H1 (cell line): ENCODE measurements at regions not wholly inside any gene's neighbourhood (a gene's known extent, or its start where the extent isn't known, plus 50 kb on each side); places are given as distances from the start of the nearest gene placed in this dataset.

Source experiments
- CTCF ChIA-PET: fragments of 300-600 bp; sonication (Branson Sonifier 250); formaldehyde crosslinking; loops from one replicate; lab custom pipeline; 2021; ENCODE audit not compliant: partially characterized antibody; lab: Charles Lee
- POLR2A ChIA-PET: fragments of 300-600 bp; sonication (Branson Sonifier 250); formaldehyde crosslinking; loops from one replicate; lab custom pipeline; 2021; ENCODE audit warnings: inconsistent platforms; ENCODE audit not compliant: partially characterized antibody; lab: Charles Lee
- DNase-seq, 2 experiments: peaks; one replicate each; pipeline versions ENCODE4 v3.0.0 to v3.0.0-alpha.2; 2010 to 2022; ENCODE audit warnings: low spot score in 2 of 2, low read depth in 1 of 2, mixed read lengths in 1 of 2
- FAIRE-seq: peaks from 2 replicates; lab custom pipeline; 2011; peaks lifted over from hg19 to GRCh38; lab: Jason Lieb, UNC
- H2AFZ ChIP-seq: 2 replicates; pipeline ENCODE4 v1.8.1; 2012; ENCODE audit warnings: low read length, inconsistent platforms
- H2AK5ac ChIP-seq: 2 replicates; pipeline ENCODE4 v1.6.1; 2013; ENCODE audit warnings: low read depth, low read length
- H2BK120ac ChIP-seq: replicated peaks from 2 replicates; pipeline ENCODE3; 2013; ENCODE audit warnings: low read depth, low read length, inconsistent platforms
- H2BK12ac ChIP-seq: 2 replicates; pipeline ENCODE4 v1.6.1; 2013; ENCODE audit warnings: low read depth, low read length
- H2BK15ac ChIP-seq: 2 replicates; pipeline ENCODE4 v1.6.1; 2013; ENCODE audit warnings: low read length
- H2BK20ac ChIP-seq: 2 replicates; pipeline ENCODE4 v1.6.1; 2013; ENCODE audit warnings: low read length
- H2BK5ac ChIP-seq: 2 replicates; pipeline ENCODE4 v1.6.1; 2013; ENCODE audit warnings: low read depth, low read length
- H3K14ac ChIP-seq: 2 replicates; pipeline ENCODE4 v1.6.1; 2013; ENCODE audit warnings: inconsistent platforms; ENCODE audit not compliant: insufficient read length
- H3K18ac ChIP-seq: 2 replicates; pipeline ENCODE4 v1.6.1; 2013; ENCODE audit warnings: low read length; ENCODE audit errors: extremely low read depth
- H3K23ac ChIP-seq: 2 replicates; pipeline ENCODE4 v1.6.1; 2013; ENCODE audit warnings: inconsistent platforms; ENCODE audit not compliant: insufficient read length
- H3K23me2 ChIP-seq: 2 replicates; pipeline ENCODE4 v1.6.1; 2013; ENCODE audit warnings: low read depth, low read length
- H3K27ac ChIP-seq: 2 replicates; pipeline ENCODE4 v1.6.1; 2011; ENCODE audit warnings: low read depth, low read length, inconsistent platforms
- H3K27me3 ChIP-seq, 4 experiments: replicated peaks in 1 of 4; 1 replicate in 1 of 4; 2 replicates in 3 of 4; pipeline versions ENCODE4 v1.6.1 to v1.8.1; 2011 to 2013; ENCODE audit warnings: low read length in 3 of 4, mild to moderate bottlenecking in 3 of 4, inconsistent platforms in 2 of 4, mixed read lengths in 2 of 4, moderate library complexity in 1 of 4; ENCODE audit not compliant: control insufficient read depth in 3 of 4, insufficient read depth in 3 of 4; ENCODE audit errors: extremely low read depth in 1 of 4
- H3K36me3 ChIP-seq, 4 experiments: 2 replicates each; pipeline versions ENCODE4 v1.6.1 to v1.8.1; 2011 to 2013; ENCODE audit warnings: mild to moderate bottlenecking in 4 of 4, low read length in 3 of 4, moderate library complexity in 2 of 4, control low read depth in 1 of 4, inconsistent platforms in 1 of 4; ENCODE audit not compliant: insufficient read depth in 4 of 4, control insufficient read depth in 2 of 4
- H3K4ac ChIP-seq: replicated peaks from 2 replicates; pipeline ENCODE3; 2013; ENCODE audit warnings: low read length, low read depth, mixed read lengths, inconsistent platforms; ENCODE audit not compliant: insufficient read length
- H3K4me1 ChIP-seq, 4 experiments: replicated peaks in 1 of 4; 1 replicate in 1 of 4; 2 replicates in 3 of 4; pipeline versions ENCODE4 v1.6.1 to v1.8.1; 2011 to 2013; ENCODE audit warnings: low read length in 3 of 4, inconsistent platforms in 2 of 4, mixed read lengths in 1 of 4; ENCODE audit not compliant: insufficient read depth in 4 of 4, control insufficient read depth in 3 of 4
- H3K4me2 ChIP-seq, 2 experiments: 2 replicates each; pipeline versions ENCODE4 v1.6.1 to v1.8.1; 2011 to 2013; ENCODE audit warnings: low read depth in 2 of 2, low read length in 2 of 2, control low read depth in 1 of 2, inconsistent platforms in 1 of 2, mild to moderate bottlenecking in 1 of 2; ENCODE audit not compliant: insufficient read depth in 1 of 2
- H3K4me3 ChIP-seq, 4 experiments: fragments of 200-600, 300-600 bp in 1 of 4; sonication (generic), shearing (Covaris generic), sonication (Bioruptor Twin) in 1 of 4; 2 replicates each; pipeline versions ENCODE4 v1.5.1 to v1.8.1; 2011 to 2016; ENCODE audit warnings: low read length in 4 of 4, low read depth in 3 of 4, control low read depth in 2 of 4, inconsistent platforms in 2 of 4, mild to moderate bottlenecking in 2 of 4, mixed read lengths in 1 of 4, moderate library complexity in 1 of 4; ENCODE audit not compliant: insufficient read depth in 2 of 4; ENCODE audit errors: extremely low read depth in 1 of 4
- H3K56ac ChIP-seq: replicated peaks from 2 replicates; pipeline ENCODE3; 2013; ENCODE audit warnings: low read depth, mild to moderate bottlenecking, mixed read lengths, low read length, inconsistent platforms; ENCODE audit not compliant: insufficient read length
- H3K79me1 ChIP-seq: 2 replicates; pipeline ENCODE4 v1.6.1; 2013; ENCODE audit warnings: low read depth, low read length, control low read depth
- H3K79me2 ChIP-seq, 2 experiments: 2 replicates each; pipeline versions ENCODE4 v1.6.1 to v1.8.1; 2012 to 2013; ENCODE audit warnings: low read length in 2 of 2, mild to moderate bottlenecking in 2 of 2, inconsistent platforms in 1 of 2; ENCODE audit not compliant: insufficient read depth in 2 of 2, control insufficient read depth in 1 of 2
- H3K9ac ChIP-seq, 4 experiments: replicated peaks in 1 of 4; 1 replicate in 1 of 4; 2 replicates in 3 of 4; pipeline versions ENCODE4 v1.6.1 to v1.8.1; 2011 to 2013; ENCODE audit warnings: low read depth in 3 of 4, low read length in 3 of 4, control low read depth in 2 of 4, mild to moderate bottlenecking in 2 of 4, moderate library complexity in 2 of 4, inconsistent platforms in 1 of 4; ENCODE audit errors: extremely low read depth in 1 of 4
- H3K9me3 ChIP-seq, 2 experiments: 2 replicates each; pipeline versions ENCODE4 v1.6.1 to v1.8.1; 2012 to 2013; ENCODE audit warnings: mild to moderate bottlenecking in 2 of 2, moderate library complexity in 2 of 2, control low read depth in 1 of 2, inconsistent platforms in 1 of 2, low read depth in 1 of 2, low read length in 1 of 2, mixed read lengths in 1 of 2; ENCODE audit not compliant: insufficient read depth in 2 of 2
- H4K20me1 ChIP-seq, 2 experiments: replicated peaks in 1 of 2; 2 replicates each; pipeline versions ENCODE3 to v1.8.1; 2011 to 2013; ENCODE audit warnings: inconsistent platforms in 2 of 2, low read length in 2 of 2, mild to moderate bottlenecking in 1 of 2; ENCODE audit not compliant: insufficient read depth in 2 of 2, control insufficient read depth in 1 of 2
- H4K5ac ChIP-seq: 2 replicates; pipeline ENCODE4 v1.6.1; 2013; ENCODE audit warnings: low read length, low read depth, mixed read lengths, inconsistent platforms; ENCODE audit not compliant: insufficient read length
- H4K8ac ChIP-seq: 2 replicates; pipeline ENCODE4 v1.8.0; 2013; ENCODE audit warnings: mild to moderate bottlenecking, moderate library complexity, low read length, inconsistent platforms; ENCODE audit not compliant: insufficient read depth; ENCODE audit errors: extremely low read depth
- H4K91ac ChIP-seq: replicated peaks from 2 replicates; pipeline ENCODE3; 2013; ENCODE audit warnings: low read length, mixed read lengths, inconsistent platforms; ENCODE audit not compliant: insufficient read length
- BACH1 ChIP-seq: IDR thresholded peaks from 2 replicates; pipeline ENCODE4 v1.6.1; 2012; ENCODE audit warnings: low read length, improper control_type of control experiment
- EGR1 ChIP-seq: IDR thresholded peaks from 2 replicates; pipeline ENCODE4 v1.6.1; 2011; ENCODE audit warnings: low read depth, low read length, borderline replicate concordance
- JUN ChIP-seq: IDR thresholded peaks from 2 replicates; pipeline ENCODE4 v1.6.1; 2011; ENCODE audit warnings: low read depth, mild to moderate bottlenecking, improper control_type of control experiment, low read length
- KDM4A ChIP-seq: IDR thresholded peaks from one replicate; pipeline ENCODE4 v1.7.1; 2012; ENCODE audit warnings: low read depth, mild to moderate bottlenecking, moderate library complexity, low read length, inconsistent platforms; ENCODE audit not compliant: severe bottlenecking
- KDM5A ChIP-seq: fragments of 200-600 bp; IDR thresholded peaks from 2 replicates; pipeline ENCODE4 v1.7.1; 2012; ENCODE audit warnings: mild to moderate bottlenecking, low read length, inconsistent platforms, mixed read lengths
- MAFK ChIP-seq: IDR thresholded peaks from 2 replicates; pipeline ENCODE4 v1.6.1; 2012; ENCODE audit warnings: low read depth, mild to moderate bottlenecking, improper control_type of control experiment, low read length
- RBBP5 ChIP-seq: IDR thresholded peaks from 2 replicates; pipeline ENCODE4 v1.7.1; 2012; ENCODE audit warnings: low read depth, mild to moderate bottlenecking, inconsistent platforms, low read length, moderate library complexity, borderline replicate concordance
- SUZ12 ChIP-seq: fragments of 200-600 bp; sonication (generic); IDR thresholded peaks from 2 replicates; pipeline ENCODE4 v1.6.1; 2012; ENCODE audit warnings: mild to moderate bottlenecking, inconsistent platforms, low read length, moderate library complexity, mixed read lengths
- TAF1 ChIP-seq: IDR thresholded peaks from 2 replicates; pipeline ENCODE4 v1.6.1; 2011; ENCODE audit warnings: mild to moderate bottlenecking, low read depth, low read length
- TF ChIP-seq, protein P1 (sequence below): IDR thresholded peaks from 2 replicates; pipeline ENCODE4 v1.6.1; 2011; ENCODE audit warnings: low read length, improper control_type of control experiment

DNA sequence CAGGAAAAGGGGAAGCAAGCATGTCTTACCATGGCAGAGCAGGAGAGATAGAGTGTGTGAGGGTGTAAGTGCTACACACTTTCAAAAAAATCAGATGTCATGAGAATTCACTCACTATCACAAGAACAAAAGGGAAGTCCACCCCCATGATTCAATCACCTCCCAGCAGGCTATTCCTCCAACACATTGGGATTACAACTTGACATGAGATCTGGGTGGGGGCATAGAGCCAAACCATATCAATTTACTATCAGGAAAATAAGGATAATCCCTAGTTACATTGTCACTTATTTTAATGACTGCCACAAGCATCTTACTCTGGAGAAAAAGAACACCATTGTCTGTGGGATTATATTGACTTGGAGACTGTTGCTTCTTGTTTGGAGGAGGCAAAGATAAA, 66.1 kb upstream of the VANGL1 start:
- Histone ChIP-seq H4K91ac (no peak overlapping the region), H3K56ac (no peak overlapping the region), H4K8ac (no peak overlapping the region), H2BK5ac (no peak overlapping the region), H3K4ac (no peak overlapping the region), H2AK5ac (no peak overlapping the region), H3K18ac (no peak overlapping the region), H2AFZ (no peak overlapping the region), H3K4me2 (no peak overlapping the region), H4K5ac (no peak overlapping the region), H2BK20ac (no peak overlapping the region), H3K4me3 (no peak overlapping the region), H3K23ac (no peak overlapping the region), H3K79me1 (no peaks in the 10 kb centered on the region), H3K27me3 (no peaks in the 10 kb centered on the region), H2BK12ac (no peak overlapping the region), H2BK120ac (no peak overlapping the region), H3K36me3 (no peaks in the 10 kb centered on the region), H3K14ac (no peak overlapping the region), H3K9me3 (peaks cover 13 to 15% of the 10 kb centered on the region in 2 experiments), H4K20me1 (no peaks in the 10 kb centered on the region), H3K23me2 (no peaks in the 10 kb centered on the region)
- DNase-seq = no peak
- FAIRE-seq = no peak
- TF ChIP-seq BACH1 (no peak), RBBP5 (no peak), KDM5A (no peak), KDM4A (no peak), EGR1 (no peak), TAF1 (no peak), MAFK (no peak), JUN (no peak), SUZ12 (no peak)
- TF ChIP-seq, protein P1, sequence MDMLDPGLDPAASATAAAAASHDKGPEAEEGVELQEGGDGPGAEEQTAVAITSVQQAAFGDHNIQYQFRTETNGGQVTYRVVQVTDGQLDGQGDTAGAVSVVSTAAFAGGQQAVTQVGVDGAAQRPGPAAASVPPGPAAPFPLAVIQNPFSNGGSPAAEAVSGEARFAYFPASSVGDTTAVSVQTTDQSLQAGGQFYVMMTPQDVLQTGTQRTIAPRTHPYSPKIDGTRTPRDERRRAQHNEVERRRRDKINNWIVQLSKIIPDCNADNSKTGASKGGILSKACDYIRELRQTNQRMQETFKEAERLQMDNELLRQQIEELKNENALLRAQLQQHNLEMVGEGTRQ = no peak
- TF ChIP-seq, all 59 proteins: peak for 0
- CTCF ChIA-PET = interaction anchor here (1.3 to 1.5 kb wide), 2 partner anchors 14 to 69 kb away, joined by 3 to 4 read pairs; no protein-coding TSS in a partner anchor
- Histone ChIP-seq H3K27ac (no peak overlapping the region), H3K9ac (no peak overlapping the region), H2BK15ac (no peak overlapping the region), H3K79me2 (no peaks in the 10 kb centered on the region), H3K4me1 (no peaks in the 10 kb centered on the region)
- POLR2A ChIA-PET = no interaction called here
